CD4-positive, alpha-beta T cell (primary cell): ENCODE measurements at regions not wholly inside any gene's neighbourhood (a gene's known extent, or its start where the extent isn't known, plus 50 kb on each side); places are given as distances from the start of the nearest gene placed in this dataset.

ENCODE experiments used
- ATAC-seq: fragments of 200-7000 bp; cut with Tn5 transposase; one replicate; pipeline ENCODE4 v1.10.0; 2022; ENCODE audit warnings: mild to moderate bottlenecking; ENCODE audit not compliant: poor library complexity
- CTCF ChIA-PET: fragments of 350-600 bp; sonication (Branson Sonifier 250); formaldehyde crosslinking; loops from one replicate; lab custom pipeline; 2021; ENCODE audit warnings: antibody characterized with exemption, inconsistent platforms; lab: Charles Lee
- POLR2A ChIA-PET: fragments of 350-600 bp; sonication (Branson Sonifier 250); formaldehyde crosslinking; loops from one replicate; lab custom pipeline; 2021; ENCODE audit warnings: antibody characterized with exemption, inconsistent platforms; lab: Charles Lee
- DNase-seq, 14 experiments: peaks; one replicate each; pipeline ENCODE4 v3.0.0-alpha.2; 2013 to 2020; ENCODE audit warnings: mixed read lengths in 2 of 14
- H3K27ac ChIP-seq, 2 donors: one replicate each; pipeline versions ENCODE4 v1.5.1 to v1.7.0; 2013; ENCODE audit warnings: low read length in 2 of 2, low read depth in 1 of 2, mild to moderate bottlenecking in 1 of 2
- H3K27me3 ChIP-seq, 2 experiments: 1 replicate in 1 of 2; 2 replicates in 1 of 2; pipeline versions ENCODE4 v1.6.1 to v1.7.0; 2013; ENCODE audit warnings: low read length in 2 of 2, control low read depth in 1 of 2, mild to moderate bottlenecking in 1 of 2, moderate library complexity in 1 of 2; ENCODE audit not compliant: insufficient read depth in 2 of 2, control insufficient read depth in 1 of 2
- H3K36me3 ChIP-seq: one replicate; pipeline ENCODE4 v1.6.1; 2013; ENCODE audit warnings: low read length, control low read depth; ENCODE audit not compliant: insufficient read depth
- H3K4me1 ChIP-seq: one replicate; pipeline ENCODE4 v1.6.1; 2013; ENCODE audit warnings: low read length, control low read depth; ENCODE audit not compliant: insufficient read depth
- H3K4me3 ChIP-seq: one replicate; pipeline ENCODE4 v1.5.1; 2013; ENCODE audit warnings: mild to moderate bottlenecking, low read length, moderate library complexity
- H3K9me3 ChIP-seq, 2 experiments: 1 replicate in 1 of 2; 2 replicates in 1 of 2; pipeline versions ENCODE4 v1.6.1 to v1.7.0; 2013; ENCODE audit warnings: low read length in 2 of 2, mild to moderate bottlenecking in 2 of 2, control low read depth in 1 of 2, moderate library complexity in 1 of 2; ENCODE audit not compliant: control insufficient read depth in 1 of 2, insufficient read depth in 1 of 2
- H3K27ac Mint-ChIP-seq: one replicate; pipeline ENCODE4 v1.8.0; 2020; ENCODE audit warnings: mixed read lengths
- H3K27me3 Mint-ChIP-seq: one replicate; pipeline ENCODE4 v1.8.0; 2021; ENCODE audit warnings: mixed read lengths
- H3K36me3 Mint-ChIP-seq: one replicate; pipeline ENCODE4 v1.8.0; 2021; ENCODE audit warnings: low read depth, mixed read lengths
- H3K4me1 Mint-ChIP-seq: one replicate; pipeline ENCODE4 v1.8.0; 2021; ENCODE audit warnings: low read depth, mixed read lengths
- H3K4me3 Mint-ChIP-seq: one replicate; pipeline ENCODE4 v1.8.0; 2020; ENCODE audit warnings: mild to moderate bottlenecking, mixed read lengths
- H3K9me3 Mint-ChIP-seq: one replicate; pipeline ENCODE4 v1.8.0; 2020; ENCODE audit warnings: mixed read lengths
- intact Hi-C, 2 experiments: fragments of 100-400 bp; cut with DNase I in 1 of 2; cut with micrococcal nuclease in 1 of 2; formaldehyde crosslinking; loops; one replicate each; pipeline versions ENCODE4 v1.15.1 to v1.9.0; 2023 to 2025; cut with DNase I, micrococcal nuclease
- TF ChIP-seq, protein P1 (sequence below): fragments of 200-600 bp; IDR thresholded peaks from one replicate; pipeline ENCODE4 v1.8.0; 2022; ENCODE audit warnings: antibody characterized with exemption, mild to moderate bottlenecking

DNA sequence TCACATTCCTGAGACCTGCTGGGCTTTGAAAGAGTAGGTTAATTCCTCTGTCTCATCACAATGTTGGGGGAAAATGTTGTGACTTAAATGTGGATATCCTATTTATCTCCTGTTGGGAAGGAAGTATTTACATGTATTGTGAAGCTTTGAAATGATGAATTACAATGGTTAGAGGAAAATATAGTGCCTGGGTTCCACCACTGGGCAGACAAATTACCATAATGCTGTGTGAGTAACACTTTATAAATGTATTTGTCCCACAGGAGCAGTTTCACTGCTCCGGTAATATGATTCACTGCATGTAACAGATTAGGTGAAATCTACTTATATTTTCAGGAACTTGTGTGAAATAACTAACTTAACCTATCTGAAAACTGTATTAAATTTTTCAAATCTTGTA, 1476.4 kb downstream of the NLGN4Y start:
- no peaks in the 10 kb centered on the region for H3K9me3 ChIP-seq
- POLR2A ChIA-PET: no interaction called here
- no peak overlapping the region for H3K4me3 Mint-ChIP-seq
- H3K4me1 Mint-ChIP-seq: no peaks in the 10 kb centered on the region
- DNase-seq (no peak), ATAC-seq (no peak)
- H3K27me3 Mint-ChIP-seq: no peaks in the 10 kb centered on the region
- intact Hi-C loops: no loop called here
- H3K4me1 ChIP-seq: no peaks in the 10 kb centered on the region
- H3K27ac ChIP-seq: no peak overlapping the region
- H3K9me3 Mint-ChIP-seq: no peaks in the 10 kb centered on the region
- H3K27ac Mint-ChIP-seq: no peak overlapping the region
- CTCF ChIA-PET: no interaction called here
- H3K27me3 ChIP-seq: no peaks in the 10 kb centered on the region
- no peaks in the 10 kb centered on the region for H3K36me3 Mint-ChIP-seq
- no peaks in the 10 kb centered on the region for H3K36me3 ChIP-seq
- H3K4me3 ChIP-seq: no peak overlapping the region
- TF ChIP-seq, protein P1, sequence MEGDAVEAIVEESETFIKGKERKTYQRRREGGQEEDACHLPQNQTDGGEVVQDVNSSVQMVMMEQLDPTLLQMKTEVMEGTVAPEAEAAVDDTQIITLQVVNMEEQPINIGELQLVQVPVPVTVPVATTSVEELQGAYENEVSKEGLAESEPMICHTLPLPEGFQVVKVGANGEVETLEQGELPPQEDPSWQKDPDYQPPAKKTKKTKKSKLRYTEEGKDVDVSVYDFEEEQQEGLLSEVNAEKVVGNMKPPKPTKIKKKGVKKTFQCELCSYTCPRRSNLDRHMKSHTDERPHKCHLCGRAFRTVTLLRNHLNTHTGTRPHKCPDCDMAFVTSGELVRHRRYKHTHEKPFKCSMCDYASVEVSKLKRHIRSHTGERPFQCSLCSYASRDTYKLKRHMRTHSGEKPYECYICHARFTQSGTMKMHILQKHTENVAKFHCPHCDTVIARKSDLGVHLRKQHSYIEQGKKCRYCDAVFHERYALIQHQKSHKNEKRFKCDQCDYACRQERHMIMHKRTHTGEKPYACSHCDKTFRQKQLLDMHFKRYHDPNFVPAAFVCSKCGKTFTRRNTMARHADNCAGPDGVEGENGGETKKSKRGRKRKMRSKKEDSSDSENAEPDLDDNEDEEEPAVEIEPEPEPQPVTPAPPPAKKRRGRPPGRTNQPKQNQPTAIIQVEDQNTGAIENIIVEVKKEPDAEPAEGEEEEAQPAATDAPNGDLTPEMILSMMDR: no peak

DNA sequence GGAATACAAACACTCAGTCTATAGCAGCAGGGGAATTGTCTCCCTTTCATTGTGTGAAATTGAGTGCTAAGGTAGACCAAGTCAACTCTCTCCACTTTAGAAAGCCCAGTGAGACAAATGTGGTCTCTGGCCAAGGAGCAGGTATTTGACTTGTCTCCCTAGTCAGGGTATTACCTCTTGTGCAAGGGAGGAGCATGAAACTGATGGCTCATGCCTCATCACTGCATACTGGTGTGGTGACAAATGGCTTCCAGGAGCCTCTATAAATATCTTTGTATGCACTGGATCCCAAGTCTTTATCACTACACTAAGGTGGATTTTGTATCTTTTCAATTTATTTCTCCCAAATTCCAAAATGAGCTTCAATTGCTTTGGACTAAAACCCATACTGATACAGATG, 1477.6 kb downstream of the NLGN4Y start:
- no peaks in the 10 kb centered on the region for H3K36me3 Mint-ChIP-seq
- no peaks in the 10 kb centered on the region for H3K27me3 Mint-ChIP-seq
- Histone ChIP-seq H3K4me1 (no peaks in the 10 kb centered on the region), H3K9me3 (no peaks in the 10 kb centered on the region), H3K27me3 (no peaks in the 10 kb centered on the region), H3K27ac (no peak overlapping the region), H3K4me3 (no peak overlapping the region), H3K36me3 (no peaks in the 10 kb centered on the region)
- POLR2A ChIA-PET: no interaction called here
- intact Hi-C loops: no loop called here
- ATAC-seq: no peak
- no peak for DNase-seq
- H3K27ac Mint-ChIP-seq: no peak overlapping the region
- TF ChIP-seq, protein P1: no peak
- no peaks in the 10 kb centered on the region for H3K9me3 Mint-ChIP-seq
- H3K4me3 Mint-ChIP-seq: no peak overlapping the region
- no peaks in the 10 kb centered on the region for H3K4me1 Mint-ChIP-seq
- CTCF ChIA-PET: no interaction called here

DNA sequence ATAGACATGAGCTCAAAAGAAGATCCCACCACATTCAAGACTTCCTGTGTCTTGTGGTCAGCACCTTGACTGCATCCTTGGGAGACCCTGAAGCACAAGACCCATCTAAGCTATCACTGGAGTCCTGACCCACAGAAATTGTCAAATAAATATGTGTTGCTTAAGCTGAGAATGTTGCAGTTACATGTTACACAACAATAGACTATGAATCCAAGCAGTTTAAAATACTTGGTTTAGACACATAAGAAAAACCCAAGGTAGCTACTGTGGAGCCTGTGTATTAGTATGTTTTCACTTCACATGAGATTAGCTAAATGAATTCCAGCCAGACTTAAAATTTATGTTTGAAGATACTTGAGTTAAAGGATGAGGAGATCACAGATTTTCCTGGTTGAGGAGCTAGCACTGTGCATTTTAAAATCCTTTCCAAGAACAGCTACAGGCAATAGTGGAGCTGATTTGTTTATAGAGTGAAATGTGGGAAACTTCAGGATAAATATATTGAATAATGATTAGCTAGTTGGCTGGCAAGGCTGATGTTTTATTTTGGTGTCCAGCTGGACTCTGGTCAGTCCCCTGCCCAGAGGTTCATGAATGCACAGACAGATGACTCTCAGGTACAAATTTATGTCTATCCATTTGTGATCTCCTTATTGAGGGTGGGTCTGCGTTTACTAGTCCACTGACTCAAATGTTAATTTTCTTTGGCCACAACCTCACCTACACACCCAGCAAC, 1527.7 kb downstream of the NLGN4Y start:
- Histone ChIP-seq H3K9me3 (no peaks in the 10 kb centered on the region), H3K4me1 (no peaks in the 10 kb centered on the region), H3K27me3 (no peaks in the 10 kb centered on the region), H3K27ac (no peak overlapping the region), H3K36me3 (no peaks in the 10 kb centered on the region), H3K4me3 (no peak overlapping the region)
- no peak for ATAC-seq
- no peaks in the 10 kb centered on the region for H3K36me3 Mint-ChIP-seq
- DNase-seq: no peak
- TF ChIP-seq, protein P1: no peak
- no peaks in the 10 kb centered on the region for H3K27me3 Mint-ChIP-seq
- CTCF ChIA-PET: no interaction called here
- peaks cover 5% of the 10 kb centered on the region for H3K9me3 Mint-ChIP-seq
- H3K4me1 Mint-ChIP-seq: no peaks in the 10 kb centered on the region
- no peak overlapping the region for H3K4me3 Mint-ChIP-seq
- intact Hi-C loops: no loop called here
- H3K27ac Mint-ChIP-seq: no peak overlapping the region
- POLR2A ChIA-PET: no interaction called here
